NCI-H748 treated with DMSO at 0.1 percent for 48 hours (cell line): ENCODE measurements at regions not wholly inside any gene's neighbourhood (a gene's known extent, or its start where the extent isn't known, plus 50 kb on each side); places are given as distances from the start of the nearest gene placed in this dataset.
"Not testable (repeated sequence)": the region's sequence is repeated elsewhere in the genome, so short reads cannot be mapped to it uniquely, and the experiment has no call there.

Source experiments
- DNase-seq: peaks from one replicate; lab custom pipeline; 2025; lab: John Stamatoyannopoulos, UW

DNA sequence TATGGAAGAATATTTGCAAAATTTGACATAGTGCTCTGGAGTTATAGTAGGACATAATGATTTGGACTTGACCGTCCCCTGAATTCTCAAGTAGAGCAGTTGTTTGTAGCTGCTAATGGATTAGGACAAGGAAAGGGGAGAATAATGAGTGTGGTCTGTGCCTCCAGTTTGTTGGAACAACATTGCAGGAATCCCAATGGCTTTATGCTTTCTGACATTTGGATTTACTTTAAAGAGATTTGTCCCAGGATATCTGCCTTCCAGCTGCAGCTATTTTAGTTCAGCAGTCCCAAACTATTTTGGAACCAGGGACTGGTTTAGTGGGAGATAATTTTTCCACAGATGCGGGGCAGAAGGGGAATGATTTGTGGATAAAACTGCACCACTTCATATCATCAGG is 648.2 kb downstream of the SLCO4C1 start:
- no peak for DNase-seq

DNA sequence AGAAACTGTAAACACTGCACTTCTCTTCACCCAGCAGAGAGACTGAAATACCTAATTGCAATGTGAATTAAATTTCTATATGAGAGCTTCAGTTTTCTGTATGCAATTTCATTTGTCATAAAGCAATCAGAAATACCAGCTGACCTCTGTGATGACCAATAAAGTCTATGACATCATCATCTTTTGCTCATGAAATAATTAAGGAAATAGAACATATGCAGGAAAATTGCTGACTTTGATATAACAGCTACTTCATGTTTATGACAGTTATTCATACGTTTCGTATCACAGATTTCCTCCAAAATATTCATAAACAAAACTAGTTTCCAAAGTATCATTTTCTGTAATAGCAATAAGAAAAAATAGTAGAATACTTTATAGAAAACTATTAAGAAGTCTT is 652.3 kb downstream of the SLCO4C1 start:
- DNase-seq = no peak

DNA sequence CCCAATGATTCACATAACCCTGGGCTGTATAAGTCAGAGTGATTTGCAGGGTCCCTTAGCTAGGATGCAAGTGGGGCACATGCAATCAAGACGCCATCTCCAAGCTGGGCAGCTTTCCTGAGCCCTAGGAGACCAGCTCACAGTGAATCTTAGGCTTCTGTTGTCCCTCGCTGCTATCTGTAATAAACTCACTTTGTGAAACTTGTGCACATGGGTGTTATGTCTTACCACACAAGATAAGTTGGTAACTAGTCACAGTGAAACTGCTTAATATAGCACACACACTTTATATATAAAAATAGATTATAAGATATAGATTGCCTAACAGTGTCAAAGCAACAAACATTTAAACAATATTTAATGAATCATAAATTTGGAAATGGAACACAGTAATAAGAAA is 658.5 kb downstream of the SLCO4C1 start:
- no peak for DNase-seq

DNA sequence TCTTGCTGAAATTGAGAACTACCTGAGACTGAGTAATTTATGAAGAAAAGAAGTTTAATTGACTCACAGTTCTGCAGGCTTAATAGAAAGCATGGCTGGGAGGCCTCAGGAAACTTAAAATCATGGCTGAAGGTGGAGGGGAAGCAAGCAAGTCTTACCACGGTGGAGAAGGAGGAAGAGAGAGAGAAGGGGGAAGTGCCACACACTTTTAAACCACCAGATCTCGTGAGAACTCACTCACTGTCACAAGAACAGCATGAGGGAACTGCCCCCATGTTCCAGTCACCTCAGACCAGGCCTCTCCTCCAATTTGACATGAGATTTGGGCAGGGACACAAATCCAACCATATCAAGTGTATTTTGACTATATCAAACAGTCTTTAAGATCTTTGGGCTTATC is 668.3 kb downstream of the SLCO4C1 start:
- DNase-seq = not testable (repeated sequence)

DNA sequence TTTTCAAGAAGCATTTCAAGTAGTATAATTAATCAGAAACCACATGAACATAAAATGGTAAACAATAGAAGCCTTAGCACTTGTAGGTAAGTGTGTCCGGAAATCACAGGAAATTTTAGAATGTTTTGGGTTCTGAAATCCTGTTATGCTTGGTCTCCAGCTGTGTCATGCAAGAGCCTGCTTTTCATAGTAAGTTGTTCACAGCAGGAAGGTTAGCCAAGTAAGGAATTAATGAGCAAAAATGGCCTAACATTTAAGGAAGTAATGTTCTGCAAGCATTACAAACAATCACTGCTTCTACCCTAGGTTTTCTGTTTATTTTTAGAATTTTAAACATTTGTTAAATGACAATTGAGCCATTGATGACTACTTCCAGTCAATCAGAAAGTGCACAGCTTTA is 669.5 kb downstream of the SLCO4C1 start:
- DNase-seq = peak; percentile 87

DNA sequence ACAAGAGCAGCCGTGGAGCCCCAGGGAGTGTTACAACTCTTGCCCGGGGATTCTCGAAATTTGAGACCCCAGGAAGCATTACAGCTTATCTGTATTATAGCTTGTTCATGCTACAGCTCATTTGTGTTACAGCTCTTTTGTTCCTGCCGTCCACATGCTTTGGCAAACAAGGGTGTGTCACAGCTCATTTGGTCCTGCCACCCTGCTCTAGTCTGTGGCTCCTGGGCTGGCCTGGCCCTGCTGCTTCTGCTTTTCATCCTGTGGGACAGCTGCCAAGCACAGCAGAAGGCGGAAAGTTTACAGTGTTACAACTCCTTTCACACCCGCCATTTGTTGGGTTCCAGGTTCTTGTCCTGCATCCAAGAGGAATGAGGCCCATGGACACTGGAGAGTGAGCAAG is 685.0 kb downstream of the SLCO4C1 start:
- DNase-seq = peak; percentile 27

DNA sequence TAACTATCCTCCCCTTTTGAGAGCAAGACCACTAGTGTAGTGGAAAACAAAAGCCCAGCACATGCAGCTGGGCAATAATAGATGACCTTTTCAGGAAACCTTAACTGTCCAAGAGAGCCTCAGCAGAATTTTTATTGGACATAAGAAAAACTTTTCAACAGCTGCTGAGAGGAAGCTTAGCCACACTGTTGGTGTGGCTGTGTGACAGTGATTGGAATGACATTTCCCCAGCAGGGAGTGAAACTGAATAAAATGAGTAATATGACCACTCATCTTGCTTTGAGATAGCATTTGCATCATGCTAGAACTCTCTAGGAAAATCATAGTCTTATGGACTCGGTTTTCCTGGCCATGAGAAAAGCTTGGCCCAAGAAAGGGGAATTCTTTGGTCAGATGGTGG is 687.8 kb downstream of the SLCO4C1 start:
- DNase-seq = no peak

DNA sequence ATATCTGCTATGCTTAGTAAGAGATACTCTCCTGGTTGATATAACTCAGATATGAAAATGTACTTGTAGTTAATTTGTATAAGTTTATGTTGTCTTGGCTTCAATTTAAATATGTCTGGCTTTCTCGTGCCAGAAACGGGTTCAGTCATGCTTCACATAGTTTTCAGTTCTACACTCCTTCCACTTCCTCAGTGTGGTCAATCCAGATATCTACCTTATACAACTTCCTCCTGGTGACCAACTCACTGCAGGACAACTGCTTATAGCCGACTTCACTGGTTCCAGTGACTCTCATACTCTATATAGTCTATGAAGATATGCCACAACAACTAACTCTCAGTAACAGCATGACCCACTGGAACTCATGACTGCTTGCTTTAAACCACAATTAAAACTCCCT is 690.4 kb downstream of the SLCO4C1 start:
- DNase-seq = no peak

DNA sequence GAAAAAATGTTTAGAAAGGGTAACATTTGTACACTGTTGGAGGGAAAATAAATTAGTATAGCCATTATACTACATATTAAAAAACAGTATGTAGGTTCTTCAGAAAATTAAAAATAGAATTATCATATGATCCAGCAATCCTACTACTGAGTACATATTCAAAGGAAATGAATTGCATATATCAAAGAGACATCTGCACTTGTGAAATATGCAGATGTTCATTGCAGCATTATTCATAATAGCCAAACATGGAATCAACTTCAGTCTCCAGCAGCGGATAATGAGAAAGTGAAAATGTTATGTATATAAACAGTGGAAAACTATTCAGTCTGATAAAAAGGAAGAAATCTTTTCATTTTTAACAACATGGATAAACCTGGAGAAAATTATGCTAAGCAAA is 695.5 kb downstream of the SLCO4C1 start:
- no peak for DNase-seq

DNA sequence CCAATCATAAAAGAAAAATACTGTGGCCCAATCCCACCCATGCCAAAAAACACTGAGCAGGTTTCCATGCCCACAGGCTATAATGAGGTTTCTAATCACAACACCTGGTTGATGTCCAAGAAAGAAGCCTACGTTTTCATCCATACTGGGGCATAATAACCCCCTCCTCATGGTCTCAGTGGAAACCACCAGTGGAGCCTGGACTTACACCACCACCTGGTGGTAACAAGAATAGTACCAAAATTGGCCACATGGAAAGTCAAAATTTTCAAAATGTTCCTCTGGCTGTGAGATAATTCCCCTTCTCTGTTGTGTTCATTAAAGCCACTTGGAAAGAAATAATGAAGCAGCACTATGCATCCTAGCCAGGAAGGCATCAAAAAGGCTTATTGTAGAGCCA is 687.3 kb upstream of the ST8SIA4 start:
- no peak for DNase-seq

DNA sequence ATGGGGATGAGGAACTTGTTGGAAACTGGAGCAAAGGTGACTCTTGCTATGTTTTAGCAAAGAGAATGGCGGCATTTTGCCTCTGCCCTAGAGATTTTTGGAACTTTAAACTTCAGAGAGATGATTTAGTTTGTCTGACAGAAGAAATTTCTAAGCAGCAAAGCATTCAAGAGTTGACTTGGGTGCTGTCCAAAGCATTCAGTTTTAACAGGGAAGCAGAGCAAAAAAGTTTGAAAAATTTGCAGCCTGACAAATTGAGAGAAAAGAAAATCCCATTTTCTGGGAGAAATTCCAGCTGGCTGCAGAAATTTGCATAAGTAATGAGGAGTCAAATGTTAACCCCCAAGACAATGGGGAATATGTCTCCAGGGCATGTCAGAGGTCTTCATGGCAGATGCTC is 682.3 kb upstream of the ST8SIA4 start:
- DNase-seq = no peak

DNA sequence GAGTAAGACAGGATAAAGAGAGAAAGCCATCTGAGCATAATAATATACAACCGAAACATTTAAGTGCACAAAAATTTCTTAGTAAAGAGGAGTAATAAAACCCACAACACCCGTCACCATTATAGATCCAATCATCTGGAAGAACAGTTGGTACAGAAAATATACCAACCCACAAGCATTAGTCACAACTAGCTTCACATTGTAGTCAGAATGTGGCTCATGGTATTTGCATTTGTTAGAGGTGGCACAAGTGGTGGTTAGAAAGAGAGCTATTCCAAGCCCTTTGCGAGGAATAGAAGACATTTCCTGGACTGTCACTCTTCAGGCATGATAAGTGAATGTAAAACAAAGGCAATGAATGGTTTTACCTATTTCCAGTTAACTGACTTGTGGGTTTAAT is 677.5 kb upstream of the ST8SIA4 start:
- no peak for DNase-seq

DNA sequence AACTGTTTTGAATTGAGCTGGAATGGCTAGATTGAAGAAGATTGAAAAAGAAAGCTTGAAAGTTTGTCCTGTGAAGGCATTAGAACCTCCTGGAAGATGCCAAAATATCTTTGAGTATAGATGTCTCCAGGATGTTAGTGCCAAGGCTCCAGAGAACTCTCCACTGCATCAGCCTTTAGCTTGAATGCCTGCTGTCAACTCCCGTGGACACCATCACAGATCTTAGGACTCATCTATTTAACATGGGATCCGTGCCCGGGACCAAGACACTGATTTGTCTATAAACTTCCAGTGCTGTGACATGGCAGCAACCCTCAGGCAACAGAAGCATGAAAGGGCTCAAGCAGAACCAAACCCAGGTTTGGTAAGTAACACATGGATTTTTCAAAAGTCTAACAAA is 670.9 kb upstream of the ST8SIA4 start:
- DNase-seq = no peak

DNA sequence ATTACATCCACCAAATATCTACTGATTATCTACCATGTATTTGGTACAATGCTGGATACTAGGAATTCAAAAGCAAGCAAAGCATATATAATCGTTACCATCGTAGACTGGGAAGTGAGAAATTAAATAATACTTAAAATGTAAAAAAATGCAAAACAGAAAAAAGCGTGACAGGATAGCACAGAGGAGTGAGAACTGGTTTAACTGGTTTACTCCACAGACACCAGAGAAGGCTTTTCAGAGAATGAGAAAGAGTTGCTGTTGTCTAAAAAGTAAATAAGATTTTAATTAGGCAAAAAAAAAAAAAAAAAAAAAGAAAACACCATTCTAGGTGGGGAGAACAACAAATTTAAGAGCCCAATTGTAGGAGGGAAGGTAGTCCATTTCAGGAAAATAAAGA is 657.9 kb upstream of the ST8SIA4 start:
- no peak for DNase-seq

DNA sequence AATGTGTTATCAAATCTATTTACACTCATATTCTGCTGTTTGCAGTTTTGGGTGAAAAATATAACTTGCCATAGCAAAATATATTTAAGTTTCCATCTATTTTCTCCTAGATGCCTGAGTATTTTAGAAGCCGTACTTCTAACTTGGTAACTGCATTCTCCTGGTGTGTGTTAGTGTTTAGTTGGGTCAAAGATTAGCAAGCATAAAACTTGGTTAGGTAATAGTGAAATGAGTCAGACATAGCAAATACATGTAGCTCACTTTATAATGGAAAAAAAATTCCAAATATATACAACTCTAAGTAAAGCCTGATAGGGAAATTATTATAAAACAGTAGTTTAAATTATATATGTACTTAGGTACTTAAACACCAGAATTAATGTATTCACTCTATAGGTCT is 640.7 kb upstream of the ST8SIA4 start:
- no peak for DNase-seq

DNA sequence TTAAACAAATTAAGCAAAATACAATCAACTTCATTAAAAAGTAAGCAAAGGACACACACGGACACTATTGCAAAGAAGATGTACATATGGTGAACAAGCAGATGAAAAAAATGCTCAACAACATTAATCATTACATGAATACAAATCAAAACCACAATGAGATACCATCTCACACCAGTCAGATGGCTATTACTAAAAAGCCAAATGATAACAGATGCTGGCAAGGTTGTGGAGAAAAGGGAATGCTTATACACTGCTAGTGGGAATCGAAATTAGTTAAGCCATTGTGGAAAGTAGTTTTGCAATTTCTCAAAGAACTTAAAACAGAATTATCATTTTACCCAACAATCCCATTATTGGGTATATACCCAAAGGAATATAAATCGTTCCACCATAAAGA is 636.2 kb upstream of the ST8SIA4 start:
- no peak for DNase-seq

DNA sequence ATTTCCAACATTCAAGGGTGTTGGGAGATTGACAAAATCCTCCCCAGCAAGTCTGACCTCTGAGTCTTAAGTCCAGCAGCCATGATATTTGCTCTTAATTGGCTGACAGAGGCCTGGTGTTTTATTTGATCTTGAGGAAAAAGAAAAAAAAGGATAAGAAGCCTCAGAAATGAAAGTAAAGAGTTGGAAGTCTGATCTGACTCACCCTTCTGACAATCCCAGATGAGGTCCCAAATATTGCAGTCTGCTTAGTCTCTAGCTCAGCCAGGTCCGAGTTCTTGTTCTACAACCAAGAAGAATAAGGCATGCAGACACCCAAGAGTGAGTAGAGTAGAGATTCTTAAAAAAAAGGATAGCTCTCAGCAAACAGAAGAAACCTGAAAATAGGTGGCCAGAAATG is 632.5 kb upstream of the ST8SIA4 start:
- DNase-seq = no peak

DNA sequence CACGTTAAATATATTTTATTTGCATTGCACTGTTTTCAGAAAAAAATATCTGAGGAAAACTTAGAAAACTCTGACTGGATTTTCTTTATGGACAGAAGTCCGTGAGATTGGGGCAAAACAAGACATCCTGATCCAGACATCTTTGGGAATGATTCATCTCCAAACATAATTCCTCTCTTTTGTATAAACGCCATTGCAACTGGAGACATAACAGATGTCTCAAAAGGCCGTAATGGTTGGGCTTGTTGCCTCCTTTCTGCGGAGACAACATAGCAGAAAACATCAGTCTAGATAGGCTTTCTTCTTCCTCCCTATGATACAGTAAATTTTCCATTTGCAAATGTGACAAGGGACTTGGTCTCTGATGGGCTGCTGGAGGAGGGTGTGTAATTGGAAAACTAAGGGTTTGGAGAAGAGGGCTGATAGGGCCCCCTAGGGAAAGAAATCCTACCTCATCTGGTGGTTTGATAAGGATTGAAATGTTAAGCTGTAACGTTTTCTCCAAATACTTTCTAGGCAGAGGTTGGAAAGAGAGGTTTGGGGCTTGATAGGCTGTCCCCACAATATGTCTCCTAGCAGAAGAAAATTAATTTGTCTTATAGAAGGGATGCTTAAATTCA is 631.5 kb upstream of the ST8SIA4 start:
- DNase-seq = no peak

DNA sequence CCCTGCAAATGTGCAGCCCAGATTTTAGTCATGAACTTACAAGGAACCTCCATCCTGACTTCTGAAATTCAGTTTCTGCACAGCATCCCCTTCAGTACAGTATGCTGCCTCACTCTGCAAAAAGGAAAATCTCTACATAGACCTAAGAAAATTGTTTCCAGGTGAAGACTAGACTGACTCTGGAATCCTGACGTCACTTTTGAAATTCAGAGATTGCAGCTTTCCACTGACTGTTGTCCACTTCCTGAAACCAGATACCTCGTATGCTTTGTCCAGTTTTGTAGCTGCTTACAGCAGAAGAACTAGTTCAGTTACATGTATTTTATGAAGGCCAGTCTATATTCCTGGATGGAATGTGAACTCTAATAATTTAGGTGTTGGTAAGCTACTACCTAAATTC is 629.3 kb upstream of the ST8SIA4 start:
- DNase-seq = no peak

DNA sequence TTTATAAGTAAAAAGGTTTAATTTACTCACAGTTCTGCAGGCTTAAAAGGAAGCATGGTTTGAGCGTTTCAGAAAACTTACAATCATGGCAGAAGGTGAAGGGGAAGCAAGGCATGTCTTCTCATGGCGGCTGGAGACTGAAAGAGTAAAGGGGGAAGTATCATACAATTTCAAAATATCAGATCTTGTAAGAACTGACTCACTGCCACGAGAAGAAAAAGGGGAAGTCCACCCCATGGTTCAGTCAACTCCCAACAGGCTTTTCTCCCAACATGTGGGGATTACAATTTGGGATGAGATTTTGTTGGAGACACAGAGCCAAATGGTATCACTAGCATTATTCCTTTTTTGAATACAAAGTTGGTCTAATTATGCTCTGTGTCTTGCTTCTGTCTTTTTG is 627.9 kb upstream of the ST8SIA4 start:
- DNase-seq = no peak

DNA sequence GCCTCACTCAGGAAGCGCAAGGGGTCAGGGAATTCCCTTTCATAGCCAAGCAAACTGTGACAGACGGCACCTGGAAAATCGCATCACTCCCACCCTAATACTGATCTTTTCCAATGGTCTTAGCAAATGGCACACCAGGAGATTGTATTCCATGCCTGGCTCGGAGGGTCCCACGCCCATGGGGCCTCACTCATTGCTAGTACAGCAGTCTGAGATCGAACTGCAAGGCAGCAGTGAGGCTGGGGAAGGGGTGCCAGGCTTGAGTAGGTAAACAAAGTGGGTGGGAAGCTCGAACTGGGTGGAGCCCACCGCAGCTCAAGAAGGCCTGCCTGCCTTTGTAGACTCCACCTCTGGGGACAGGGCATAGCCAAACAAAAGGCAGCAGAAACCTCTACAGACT is 626.0 kb upstream of the ST8SIA4 start:
- not testable (repeated sequence) for DNase-seq

DNA sequence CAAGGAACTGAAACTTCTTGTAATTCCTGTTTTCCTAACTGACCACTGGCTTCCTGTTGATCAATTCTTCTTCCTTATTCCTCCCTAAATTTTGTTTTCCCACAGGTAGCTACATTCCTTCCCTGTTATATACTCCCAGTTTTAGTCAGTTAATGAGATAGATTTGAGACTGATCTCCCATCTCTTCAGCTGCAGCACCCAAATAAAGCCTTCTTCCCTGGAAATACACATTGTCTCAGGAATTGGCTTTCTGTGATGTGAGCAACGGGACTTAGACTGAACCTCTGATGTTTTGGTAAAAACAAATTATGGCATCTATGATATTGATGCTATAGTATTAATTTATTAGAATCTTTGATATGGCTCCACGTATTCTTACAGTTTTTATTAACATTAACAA is 617.3 kb upstream of the ST8SIA4 start:
- no peak for DNase-seq

DNA sequence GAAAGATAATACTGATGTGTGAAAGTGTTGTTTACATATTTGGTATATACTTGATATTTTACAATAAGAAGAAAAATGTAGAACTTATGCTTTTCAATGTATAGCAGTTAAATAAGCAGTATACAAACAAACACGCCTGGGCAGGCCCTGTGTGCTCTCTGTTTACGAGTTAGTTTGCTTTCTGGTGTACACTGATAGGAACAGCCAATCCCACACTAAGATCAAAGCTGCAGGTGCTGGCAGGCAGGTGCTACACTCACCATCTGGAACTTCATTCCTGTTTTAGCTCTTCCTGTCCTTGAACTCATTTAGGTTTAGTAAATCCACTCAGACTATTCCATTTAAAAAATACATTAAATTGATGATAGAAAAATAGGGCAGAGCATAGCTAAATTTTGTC is 614.7 kb upstream of the ST8SIA4 start:
- DNase-seq = no peak

DNA sequence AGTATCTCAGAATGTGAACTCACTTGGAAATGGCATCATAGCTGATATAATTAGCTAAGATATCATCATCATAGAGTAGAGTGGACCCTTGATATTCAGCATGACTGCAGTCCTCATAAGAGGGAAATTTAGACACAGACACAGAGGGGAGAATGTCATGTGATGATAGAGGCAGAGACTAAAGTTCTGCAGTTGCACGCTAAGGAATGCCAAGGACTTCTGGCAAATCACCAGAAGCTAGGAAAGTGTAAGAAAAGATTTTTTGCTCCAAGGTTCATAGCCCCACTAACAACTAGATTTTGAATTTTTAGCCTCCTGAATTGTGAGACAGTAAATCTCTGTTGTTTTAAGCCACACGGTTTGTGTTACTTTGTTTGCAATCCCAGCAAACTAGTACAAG is 612.6 kb upstream of the ST8SIA4 start:
- DNase-seq = no peak
